ENCODE measurements at regions not wholly inside any gene's neighbourhood (a gene's known extent, or its start where the extent isn't known, plus 50 kb on each side); places are given as distances from the start of the nearest gene placed in this dataset.
"Not testable (repeated sequence)": the region's sequence is repeated elsewhere in the genome, so short reads cannot be mapped to it uniquely, and the experiment has no call there.

DNA sequence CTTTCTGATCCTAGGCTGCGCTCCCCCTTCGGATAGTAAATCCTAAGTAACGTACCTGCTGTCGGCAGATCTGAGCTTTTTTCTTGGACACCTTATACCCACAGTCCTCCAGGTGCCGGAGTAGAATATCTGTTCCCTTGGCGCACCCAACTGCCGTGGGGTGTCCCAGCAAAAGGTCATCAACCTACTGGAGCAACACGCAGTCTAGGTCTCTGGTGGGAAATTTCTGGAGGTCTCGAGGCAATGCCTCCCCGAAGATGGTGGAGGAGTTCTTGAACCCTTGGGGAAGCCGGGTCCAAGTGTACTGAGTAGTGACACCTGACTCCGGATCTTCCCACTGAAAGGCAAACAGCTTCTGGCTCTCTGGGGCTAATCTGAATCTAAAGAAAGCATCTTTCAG, 129.3 kb upstream of the CCZ1B start:
- TF ChIP-seq, protein P1, sequence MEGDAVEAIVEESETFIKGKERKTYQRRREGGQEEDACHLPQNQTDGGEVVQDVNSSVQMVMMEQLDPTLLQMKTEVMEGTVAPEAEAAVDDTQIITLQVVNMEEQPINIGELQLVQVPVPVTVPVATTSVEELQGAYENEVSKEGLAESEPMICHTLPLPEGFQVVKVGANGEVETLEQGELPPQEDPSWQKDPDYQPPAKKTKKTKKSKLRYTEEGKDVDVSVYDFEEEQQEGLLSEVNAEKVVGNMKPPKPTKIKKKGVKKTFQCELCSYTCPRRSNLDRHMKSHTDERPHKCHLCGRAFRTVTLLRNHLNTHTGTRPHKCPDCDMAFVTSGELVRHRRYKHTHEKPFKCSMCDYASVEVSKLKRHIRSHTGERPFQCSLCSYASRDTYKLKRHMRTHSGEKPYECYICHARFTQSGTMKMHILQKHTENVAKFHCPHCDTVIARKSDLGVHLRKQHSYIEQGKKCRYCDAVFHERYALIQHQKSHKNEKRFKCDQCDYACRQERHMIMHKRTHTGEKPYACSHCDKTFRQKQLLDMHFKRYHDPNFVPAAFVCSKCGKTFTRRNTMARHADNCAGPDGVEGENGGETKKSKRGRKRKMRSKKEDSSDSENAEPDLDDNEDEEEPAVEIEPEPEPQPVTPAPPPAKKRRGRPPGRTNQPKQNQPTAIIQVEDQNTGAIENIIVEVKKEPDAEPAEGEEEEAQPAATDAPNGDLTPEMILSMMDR (IDR thresholded peaks at IDR 0.05; ENCODE audit: insufficient read depth, low read depth, low read length), result not testable (repeated sequence)
- not testable (repeated sequence) for TF ChIP-seq EZH2 (IDR thresholded peaks at IDR 0.05; ENCODE audit: insufficient read depth, low read length)

All from astrocyte (in vitro differentiated cells and primary cell).